Right atrium auricular region (tissue), 2 donors: ENCODE measurements at regions not wholly inside any gene's neighbourhood (a gene's known extent, or its start where the extent isn't known, plus 50 kb on each side); places are given as distances from the start of the nearest gene placed in this dataset.

ENCODE experiments used
- DNase-seq: peaks from one replicate; pipeline ENCODE4 v3.0.0-alpha.2; 2019; ENCODE audit warnings: low spot score
- H3K27ac ChIP-seq, 2 donors: fragments of 200-600 bp; sonication (generic); 1 replicate in 1 of 2; 2 replicates in 1 of 2; pipeline ENCODE4 v1.5.1; 2016 to 2019
- H3K27me3 ChIP-seq, 2 donors: fragments of 200-600 bp; sonication (generic); one replicate each; pipeline versions ENCODE4 v1.5.1 to v1.6.0; 2017 to 2019
- H3K36me3 ChIP-seq: fragments of 200-600 bp; sonication (generic); one replicate; pipeline ENCODE4 v1.5.1; 2016
- H3K4me1 ChIP-seq, 2 donors: fragments of 200-600 bp; sonication (generic); one replicate each; pipeline versions ENCODE4 v1.5.1 to v1.6.0; 2017 to 2019
- H3K4me3 ChIP-seq, 2 donors: fragments of 200-600 bp; sonication (generic); 1 replicate in 1 of 2; 2 replicates in 1 of 2; pipeline ENCODE4 v1.5.1; 2017 to 2019; ENCODE audit warnings: mild to moderate bottlenecking in 1 of 2, moderate library complexity in 1 of 2
- H3K9me3 ChIP-seq, 2 donors: fragments of 200-600 bp; sonication (generic); one replicate each; pipeline ENCODE4 v1.5.1; 2019
- CTCF ChIP-seq, 2 donors: fragments of 200-600 bp; sonication (generic); IDR thresholded peaks; one replicate each; pipeline ENCODE4 v1.5.1; 2019; ENCODE audit warnings: antibody characterized with exemption in 2 of 2

- no peak for DNase-seq
- no peak overlapping the region for H3K4me3 ChIP-seq
- H3K27ac ChIP-seq = no peak overlapping the region
- no peaks in the 10 kb centered on the region for H3K9me3 ChIP-seq
- H3K27me3 ChIP-seq = no peaks in the 10 kb centered on the region
- no peaks in the 10 kb centered on the region for H3K4me1 ChIP-seq
- no peak for TF ChIP-seq CTCF (IDR thresholded peaks at IDR 0.05)
- H3K36me3 ChIP-seq = no peaks in the 10 kb centered on the region
Observed at GRCh38 chr6:100267721-100268123, 197.0 kb downstream of the SIM1 start.

GRCh38 chr6:100266494-100267401, 198.0 kb downstream of the SIM1 start:
- no peaks in the 10 kb centered on the region for H3K36me3 ChIP-seq
- H3K27me3 ChIP-seq = no peaks in the 10 kb centered on the region
- H3K4me1 ChIP-seq = no peaks in the 10 kb centered on the region
- no peak for DNase-seq
- no peak for TF ChIP-seq CTCF (IDR thresholded peaks at IDR 0.05)
- H3K27ac ChIP-seq = no peak overlapping the region
- no peaks in the 10 kb centered on the region for H3K9me3 ChIP-seq
- no peak overlapping the region for H3K4me3 ChIP-seq

GRCh38 chr6:100262086-100262485, 202.6 kb downstream of the SIM1 start:
- no peak for DNase-seq
- no peak for TF ChIP-seq CTCF (IDR thresholded peaks at IDR 0.05)
- H3K36me3 ChIP-seq = no peaks in the 10 kb centered on the region
- H3K27ac ChIP-seq = no peak overlapping the region
- no peaks in the 10 kb centered on the region for H3K4me1 ChIP-seq
- no peaks in the 10 kb centered on the region for H3K9me3 ChIP-seq
- no peaks in the 10 kb centered on the region for H3K27me3 ChIP-seq
- H3K4me3 ChIP-seq = no peak overlapping the region

GRCh38 chr6:100261486-100261885, 203.2 kb downstream of the SIM1 start:
- no peak overlapping the region for H3K27ac ChIP-seq
- no peak for TF ChIP-seq CTCF (IDR thresholded peaks at IDR 0.05)
- H3K4me1 ChIP-seq = no peaks in the 10 kb centered on the region
- no peaks in the 10 kb centered on the region for H3K36me3 ChIP-seq
- no peaks in the 10 kb centered on the region for H3K9me3 ChIP-seq
- H3K27me3 ChIP-seq = no peaks in the 10 kb centered on the region
- no peak for DNase-seq
- no peak overlapping the region for H3K4me3 ChIP-seq

GRCh38 chr6:100260584-100260983, 204.1 kb downstream of the SIM1 start:
- Histone ChIP-seq H3K36me3 (no peaks in the 10 kb centered on the region), H3K9me3 (no peaks in the 10 kb centered on the region), H3K27ac (no peak overlapping the region), H3K4me1 (no peaks in the 10 kb centered on the region), H3K27me3 (no peaks in the 10 kb centered on the region), H3K4me3 (no peak overlapping the region)
- DNase-seq = no peak
- no peak for TF ChIP-seq CTCF (IDR thresholded peaks at IDR 0.05)

- DNase-seq = no peak
- TF ChIP-seq CTCF (IDR thresholded peaks at IDR 0.05) = no peak
- Histone ChIP-seq H3K4me3 (no peak overlapping the region), H3K27me3 (no peaks in the 10 kb centered on the region), H3K36me3 (no peaks in the 10 kb centered on the region), H3K9me3 (no peaks in the 10 kb centered on the region), H3K27ac (no peak overlapping the region), H3K4me1 (no peaks in the 10 kb centered on the region)
Observed at GRCh38 chr6:100259865-100260264, 204.9 kb downstream of the SIM1 start.
